HepG2 (cell line): ENCODE measurements at regions not wholly inside any gene's neighbourhood (a gene's known extent, or its start where the extent isn't known, plus 50 kb on each side); places are given as distances from the start of the nearest gene placed in this dataset.

Experiments
- ATAC-seq: fragments of 200-7000 bp; cut with Tn5 transposase; 3 replicates; pipeline ENCODE4 v1.9.1; 2020; ENCODE audit warnings: mild to moderate bottlenecking, moderate library complexity
- BruUV-seq: library from RNA; stranded (reverse); fragments of 400-500 nt; replicated peaks from 2 replicates; lab custom pipeline; 2021; lab: Mats Ljungman, UMichigan
- CTCF ChIA-PET: fragments of 300-600 bp; formaldehyde crosslinking; extraction: SDS; loops from one replicate; lab custom pipeline; 2021; ENCODE audit warnings: low total read pairs, inconsistent platforms, low intra/inter-chr PET ratio; lab: Yijun Ruan, JAX
- POLR2A ChIA-PET: fragments of 350-600 bp; sonication (Branson Sonifier 250); formaldehyde crosslinking; loops from one replicate; lab custom pipeline; 2020; ENCODE audit warnings: antibody characterized with exemption, inconsistent platforms; lab: Yijun Ruan, JAX
- DNase-seq: peaks from one replicate; pipeline ENCODE4 v3.0.0-alpha.2; 2015; ENCODE audit warnings: low spot score
- FAIRE-seq: peaks from 3 replicates; lab custom pipeline; 2011; peaks lifted over from hg19 to GRCh38; lab: Jason Lieb, UNC
- H2AFZ ChIP-seq: one replicate; pipeline ENCODE4 v1.6.1; 2011; ENCODE audit warnings: low read length, inconsistent platforms
- H3K27ac ChIP-seq: fragments of 300-600 bp; 3 replicates; pipeline ENCODE4 v1.8.0; 2011; ENCODE audit warnings: mixed run types, mild to moderate bottlenecking, mixed read lengths, low read length, inconsistent platforms; ENCODE audit not compliant: insufficient read depth; ENCODE audit errors: extremely low read length
- H3K27me3 ChIP-seq, 2 experiments: fragments of 200-600 bp in 1 of 2; 2 replicates in 1 of 2; 3 replicates in 1 of 2; pipeline versions ENCODE4 v1.6.0 to v1.8.0; 2011; ENCODE audit warnings: low read length in 2 of 2, mild to moderate bottlenecking in 2 of 2, moderate library complexity in 2 of 2, inconsistent platforms in 1 of 2; ENCODE audit not compliant: insufficient read depth in 2 of 2, control insufficient read depth in 1 of 2
- H3K36me3 ChIP-seq, 2 experiments: fragments of 200-600 bp in 1 of 2; replicated peaks in 1 of 2; 2 replicates in 1 of 2; 3 replicates in 1 of 2; pipeline versions ENCODE4 v1.5.1 to v1.8.0; 2011; ENCODE audit warnings: low read length in 2 of 2, inconsistent platforms in 1 of 2; ENCODE audit not compliant: insufficient read depth in 2 of 2, control insufficient read depth in 1 of 2
- H3K4me1 ChIP-seq: 2 replicates; pipeline ENCODE4 v1.5.1; 2012; ENCODE audit warnings: low read length, inconsistent platforms; ENCODE audit not compliant: insufficient read depth
- H3K4me2 ChIP-seq: 2 replicates; pipeline ENCODE4 v1.6.0; 2011; ENCODE audit warnings: low read depth, low read length, inconsistent platforms
- H3K4me3 ChIP-seq, 3 experiments: fragments of 200-600 bp in 1 of 3; sonication (generic), shearing (Covaris generic) in 1 of 3; replicated peaks in 1 of 3; 2 replicates each; pipeline ENCODE4 v1.5.1; 2011 to 2016; ENCODE audit warnings: low read length in 3 of 3, inconsistent platforms in 2 of 3, low read depth in 2 of 3, mild to moderate bottlenecking in 2 of 3, control low read depth in 1 of 3, mixed read lengths in 1 of 3; ENCODE audit not compliant: insufficient read depth in 1 of 3
- H3K79me2 ChIP-seq: one replicate; pipeline ENCODE4 v1.6.1; 2011; ENCODE audit warnings: low read length, inconsistent platforms; ENCODE audit not compliant: insufficient read depth
- H3K9ac ChIP-seq: 2 replicates; pipeline ENCODE4 v1.6.0; 2011; ENCODE audit warnings: mild to moderate bottlenecking, low read depth, low read length, inconsistent platforms; ENCODE audit not compliant: insufficient read depth
- H3K9me3 ChIP-seq: 2 replicates; pipeline ENCODE4 v1.5.1; 2012; ENCODE audit warnings: mild to moderate bottlenecking, low read length
- H4K20me1 ChIP-seq: 2 replicates; pipeline ENCODE4 v1.6.0; 2011; ENCODE audit warnings: inconsistent platforms, mild to moderate bottlenecking, low read length, moderate library complexity; ENCODE audit not compliant: insufficient read depth
- ARNTL ChIP-seq: sonication (generic); formaldehyde crosslinking; IDR thresholded peaks from 2 replicates; pipeline ENCODE4 v1.4.0; 2020; ENCODE audit warnings: mild to moderate bottlenecking, missing genetic modification reagents
- CBX2 ChIP-seq, 2 experiments: fragments of 200-600 bp in 1 of 2; sonication (generic); formaldehyde crosslinking in 1 of 2; IDR thresholded peaks; 2 replicates each; pipeline versions ENCODE4 v1.7.0 to v1.8.1; 2018 to 2022; ENCODE audit warnings: low read depth in 2 of 2, low read length in 1 of 2, mild to moderate bottlenecking in 1 of 2, missing genetic modification reagents in 1 of 2
- EEA1 ChIP-seq: sonication (generic); formaldehyde crosslinking; IDR thresholded peaks from 2 replicates; pipeline ENCODE4 v1.5.1; 2020; ENCODE audit warnings: mild to moderate bottlenecking, missing genetic modification reagents, borderline replicate concordance
- IKZF1 ChIP-seq: fragments of 450-650 bp; IDR thresholded peaks from 2 replicates; pipeline ENCODE4 v1.7.1; 2016
- ISX ChIP-seq: sonication (generic); formaldehyde crosslinking; conservative IDR thresholded peaks from 2 replicates; pipeline ENCODE4 v1.5.0; 2020; ENCODE audit warnings: missing genetic modification reagents
- MED1 ChIP-seq: sonication (generic); formaldehyde crosslinking; IDR thresholded peaks from 2 replicates; pipeline ENCODE4 v1.4.0; 2020; ENCODE audit warnings: missing genetic modification reagents
- NCOA5 ChIP-seq: sonication (generic); formaldehyde crosslinking; IDR thresholded peaks from 2 replicates; pipeline ENCODE4 v1.4.0; 2020; ENCODE audit warnings: missing genetic modification reagents
- NR2F2 ChIP-seq: IDR thresholded peaks from 2 replicates; pipeline ENCODE4 v1.6.1; 2012; ENCODE audit warnings: low read depth, inconsistent platforms, borderline replicate concordance
- SRSF4 ChIP-seq: fragments of 200-400 bp; formaldehyde crosslinking; IDR thresholded peaks from one replicate; pipeline ENCODE4 v1.6.1; 2018; ENCODE audit warnings: mild to moderate bottlenecking, low read depth, low read length, moderate library complexity; ENCODE audit not compliant: poor library complexity, severe bottlenecking
- ZBTB42 ChIP-seq: sonication (generic); formaldehyde crosslinking; IDR thresholded peaks from 2 replicates; pipeline ENCODE4 v1.5.0; 2020; ENCODE audit warnings: mild to moderate bottlenecking, missing genetic modification reagents
- ZNF121 ChIP-seq: sonication (generic); formaldehyde crosslinking; IDR thresholded peaks from 2 replicates; pipeline ENCODE4 v1.5.0; 2020; ENCODE audit warnings: mild to moderate bottlenecking, missing genetic modification reagents
- ZNF616 ChIP-seq: sonication (generic); formaldehyde crosslinking; IDR thresholded peaks from 2 replicates; pipeline ENCODE4 v1.5.0; 2020; ENCODE audit warnings: low read depth, mild to moderate bottlenecking, missing genetic modification reagents
- ZSCAN21 ChIP-seq: sonication (generic); formaldehyde crosslinking; IDR thresholded peaks from 2 replicates; pipeline ENCODE4 v1.8.0; 2022; ENCODE audit warnings: mild to moderate bottlenecking, missing genetic modification reagents, moderate library complexity, borderline replicate concordance
- WGBS: methylation state at CpG from one replicate; pipeline ENCODE4 v1.1.6; 2017; ENCODE audit warnings: low lambda C conversion rate; 5-methylcytosine and 5-hydroxymethylcytosine counted together
- in situ Hi-C: cut with HindIII; loops from 2 replicates; pipeline ENCODE4 v1.10.0; 2017; ENCODE audit warnings: low pct_unique_long_range_greater_than_20kb; ENCODE audit not compliant: extremely low pct_ligation_motif_present
- intact Hi-C: fragments of 100-400 bp; cut with micrococcal nuclease; formaldehyde crosslinking; loops from one replicate; pipeline ENCODE4 v1.10.0; 2022; ENCODE audit not compliant: unreplicated experiment
- TF ChIP-seq, protein P1 (sequence below): sonication (generic); formaldehyde crosslinking; IDR thresholded peaks from 2 replicates; pipeline ENCODE4 v1.8.0; 2022; ENCODE audit warnings: low read depth, missing genetic modification reagents
- TF ChIP-seq, protein P2 (sequence below): IDR thresholded peaks from 2 replicates; pipeline ENCODE4 v1.6.1; 2016; ENCODE audit warnings: missing compliant biosample characterization, missing genetic modification reagents, borderline replicate concordance
- TF ChIP-seq, protein P3 (sequence below): sonication (generic); formaldehyde crosslinking; IDR thresholded peaks from 2 replicates; pipeline ENCODE4 v1.8.1; 2023; ENCODE audit warnings: mild to moderate bottlenecking, missing genetic modification reagents
- TF ChIP-seq, protein P4 (sequence below): sonication (generic); formaldehyde crosslinking; IDR thresholded peaks from 2 replicates; pipeline ENCODE4 v1.5.1; 2020; ENCODE audit warnings: missing genetic modification reagents, mild to moderate bottlenecking, borderline replicate concordance

DNA sequence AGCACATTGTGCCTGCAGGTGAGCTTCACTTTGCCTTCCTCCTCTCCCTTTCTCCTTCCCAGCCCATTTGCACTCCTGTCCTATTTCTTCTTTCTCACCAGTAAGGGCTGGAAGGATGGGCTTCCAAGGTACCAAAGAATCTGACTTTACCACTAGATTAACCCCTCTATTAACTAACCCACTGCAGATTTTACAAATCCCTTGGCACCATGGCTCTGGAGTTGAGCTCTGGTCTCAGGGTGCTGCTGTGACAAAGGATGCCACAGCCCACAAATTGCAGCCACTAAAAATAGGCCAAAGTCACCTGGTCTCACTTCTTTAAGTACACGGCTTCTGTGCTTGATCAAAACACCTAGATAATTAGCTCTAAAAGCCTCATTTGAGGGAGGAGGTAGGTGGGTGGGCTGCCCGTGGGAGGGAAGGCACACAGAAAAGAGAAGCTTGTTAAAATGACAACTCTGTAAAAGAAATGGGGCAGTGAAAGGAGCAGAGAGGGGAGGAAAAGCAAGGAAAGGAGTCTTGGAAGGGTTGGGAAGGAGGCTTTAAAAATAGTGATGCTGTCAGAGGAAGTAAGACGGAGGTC lies 327.4 kb downstream of the DRD1 start:
- no peak overlapping the region for H3K4me3 ChIP-seq
- in situ Hi-C loops (no loop called here), intact Hi-C loops (no loop called here)
- no peak overlapping the region for H3K4me2 ChIP-seq
- no peak overlapping the region for H2AFZ ChIP-seq
- no TSS peak for BruUV-seq
- POLR2A ChIA-PET = no interaction called here
- FAIRE-seq (no peak), DNase-seq (no peak), ATAC-seq (no peak)
- 4% methylated on average over 3 of the region's 3 CpGs for WGBS
- CTCF ChIA-PET = no interaction called here
- H3K4me1 ChIP-seq = no peaks in the 10 kb centered on the region
- no peaks in the 10 kb centered on the region for H4K20me1 ChIP-seq
- H3K27ac ChIP-seq = no peak overlapping the region
- H3K27me3 ChIP-seq = peaks cover 0 to 7% of the 10 kb centered on the region in 2 experiments; a peak in 3 of 5 replicates
- no peak overlapping the region for H3K9ac ChIP-seq
- no peaks in the 10 kb centered on the region for H3K36me3 ChIP-seq
- no peaks in the 10 kb centered on the region for H3K79me2 ChIP-seq
- TF ChIP-seq, protein P1, sequence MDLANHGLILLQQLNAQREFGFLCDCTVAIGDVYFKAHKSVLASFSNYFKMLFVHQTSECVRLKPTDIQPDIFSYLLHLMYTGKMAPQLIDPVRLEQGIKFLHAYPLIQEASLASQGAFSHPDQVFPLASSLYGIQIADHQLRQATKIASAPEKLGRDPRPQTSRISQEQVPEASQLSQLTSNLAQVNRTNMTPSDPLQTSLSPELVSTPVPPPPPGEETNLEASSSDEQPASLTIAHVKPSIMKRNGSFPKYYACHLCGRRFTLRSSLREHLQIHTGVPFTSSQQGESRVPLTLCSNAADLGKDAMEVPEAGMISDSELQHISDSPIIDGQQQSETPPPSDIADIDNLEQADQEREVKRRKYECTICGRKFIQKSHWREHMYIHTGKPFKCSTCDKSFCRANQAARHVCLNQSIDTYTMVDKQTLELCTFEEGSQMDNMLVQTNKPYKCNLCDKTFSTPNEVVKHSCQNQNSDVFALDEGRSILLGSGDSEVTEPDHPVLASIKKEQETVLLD (CRISPR knock-in tag) = no peak
- no peak for TF ChIP-seq ZBTB42
- no peak for TF ChIP-seq NCOA5 (CRISPR knock-in tag)
- TF ChIP-seq SRSF4 = no peak
- no peak for TF ChIP-seq ZNF121 (CRISPR knock-in tag)
- TF ChIP-seq, protein P2, sequence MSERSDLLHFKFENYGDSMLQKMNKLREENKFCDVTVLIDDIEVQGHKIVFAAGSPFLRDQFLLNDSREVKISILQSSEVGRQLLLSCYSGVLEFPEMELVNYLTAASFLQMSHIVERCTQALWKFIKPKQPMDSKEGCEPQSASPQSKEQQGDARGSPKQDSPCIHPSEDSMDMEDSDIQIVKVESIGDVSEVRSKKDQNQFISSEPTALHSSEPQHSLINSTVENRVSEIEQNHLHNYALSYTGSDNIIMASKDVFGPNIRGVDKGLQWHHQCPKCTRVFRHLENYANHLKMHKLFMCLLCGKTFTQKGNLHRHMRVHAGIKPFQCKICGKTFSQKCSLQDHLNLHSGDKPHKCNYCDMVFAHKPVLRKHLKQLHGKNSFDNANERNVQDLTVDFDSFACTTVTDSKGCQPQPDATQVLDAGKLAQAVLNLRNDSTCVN (CRISPR knock-in tag) = no peak
- TF ChIP-seq IKZF1 = no peak
- no peak for TF ChIP-seq EEA1 (CRISPR knock-in tag)
- no peak for TF ChIP-seq ZNF616 (CRISPR knock-in tag)
- TF ChIP-seq, protein P3, sequence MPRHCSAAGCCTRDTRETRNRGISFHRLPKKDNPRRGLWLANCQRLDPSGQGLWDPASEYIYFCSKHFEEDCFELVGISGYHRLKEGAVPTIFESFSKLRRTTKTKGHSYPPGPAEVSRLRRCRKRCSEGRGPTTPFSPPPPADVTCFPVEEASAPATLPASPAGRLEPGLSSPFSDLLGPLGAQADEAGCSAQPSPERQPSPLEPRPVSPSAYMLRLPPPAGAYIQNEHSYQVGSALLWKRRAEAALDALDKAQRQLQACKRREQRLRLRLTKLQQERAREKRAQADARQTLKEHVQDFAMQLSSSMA (CRISPR knock-in tag) = no peak
- TF ChIP-seq ARNTL (CRISPR knock-in tag) = no peak
- no peak for TF ChIP-seq MED1 (CRISPR knock-in tag)
- no peak for TF ChIP-seq ZSCAN21 (CRISPR knock-in tag)
- TF ChIP-seq NR2F2 = no peak
- TF ChIP-seq, protein P4, sequence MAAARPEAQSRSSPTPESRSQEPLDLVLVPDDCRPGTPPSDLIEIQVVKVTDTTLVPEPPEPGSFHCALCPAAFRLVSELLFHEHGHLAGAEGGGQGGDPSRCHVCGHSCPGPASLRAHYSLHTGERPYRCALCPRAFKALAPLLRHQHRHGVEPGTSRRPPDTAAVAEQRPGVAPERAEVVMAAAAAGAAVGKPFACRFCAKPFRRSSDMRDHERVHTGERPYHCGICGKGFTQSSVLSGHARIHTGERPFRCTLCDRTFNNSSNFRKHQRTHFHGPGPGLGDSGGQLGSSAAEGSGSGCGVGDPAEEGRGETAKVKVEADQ (CRISPR knock-in tag) = no peak
- TF ChIP-seq CBX2 (IDR thresholded peaks at IDR 0.05; ENCODE audit: low read depth, low read length) = no peak
- no peak for TF ChIP-seq CBX2 (CRISPR knock-in tag; IDR thresholded peaks at IDR 0.05; ENCODE audit: low read depth)
- no peak for TF ChIP-seq ISX (CRISPR knock-in tag)
- H3K9me3 ChIP-seq = no peaks in the 10 kb centered on the region
